MM.1S (cell line): ENCODE measurements at regions not wholly inside any gene's neighbourhood (a gene's known extent, or its start where the extent isn't known, plus 50 kb on each side); places are given as distances from the start of the nearest gene placed in this dataset.

Experiments used
- DNase-seq: peaks from one replicate; pipeline ENCODE4 v3.0.0-alpha.2; 2015
- H2AFZ ChIP-seq: fragments of 300-600 bp; sonication (generic); 2 replicates; pipeline ENCODE4 v1.6.0; 2016; ENCODE audit warnings: antibody characterized with exemption, low read length
- H3F3A ChIP-seq: fragments of 300-600 bp; sonication (generic); 2 replicates; pipeline ENCODE4 v1.6.1; 2016; ENCODE audit warnings: mild to moderate bottlenecking, antibody characterized with exemption, low read length, moderate library complexity, mixed read lengths; ENCODE audit not compliant: insufficient read depth
- H3K27ac ChIP-seq: fragments of 300-600 bp; sonication (generic); 2 replicates; pipeline ENCODE4 v1.5.1; 2016; ENCODE audit warnings: mild to moderate bottlenecking, low read length
- H3K27me3 ChIP-seq: fragments of 300-600 bp; sonication (generic); replicated peaks from 2 replicates; pipeline ENCODE4 v1.6.0; 2016; ENCODE audit warnings: low read length; ENCODE audit not compliant: insufficient read depth
- H3K36me3 ChIP-seq: fragments of 300-600 bp; sonication (generic); replicated peaks from 2 replicates; pipeline ENCODE4 v1.6.1; 2016; ENCODE audit warnings: mild to moderate bottlenecking, low read length, mixed read lengths; ENCODE audit not compliant: insufficient read depth
- H3K4me1 ChIP-seq: fragments of 300-600 bp; sonication (generic); 2 replicates; pipeline ENCODE4 v1.6.1; 2016; ENCODE audit warnings: low read length, mixed read lengths
- H3K4me2 ChIP-seq: fragments of 300-600 bp; sonication (generic); 2 replicates; pipeline ENCODE4 v1.6.0; 2016; ENCODE audit warnings: low read depth, low read length
- H3K4me3 ChIP-seq: fragments of 300-600 bp; sonication (generic); 2 replicates; pipeline ENCODE4 v1.5.1; 2016; ENCODE audit warnings: low read length, mixed read lengths
- H3K79me2 ChIP-seq: fragments of 300-600 bp; sonication (generic); 2 replicates; pipeline ENCODE4 v1.6.1; 2016; ENCODE audit warnings: mixed run types, low read length, mixed read lengths
- H3K9ac ChIP-seq: fragments of 300-600 bp; sonication (generic); 2 replicates; pipeline ENCODE4 v1.6.1; 2016; ENCODE audit warnings: low read length, mixed read lengths
- H3K9me2 ChIP-seq: fragments of 300-600 bp; sonication (generic); replicated peaks from 2 replicates; pipeline ENCODE4 v1.6.1; 2016; ENCODE audit warnings: mild to moderate bottlenecking, low read length, mixed read lengths; ENCODE audit not compliant: insufficient read depth
- H3K9me3 ChIP-seq: fragments of 300-600 bp; sonication (generic); replicated peaks from 2 replicates; pipeline ENCODE4 v1.6.1; 2016; ENCODE audit warnings: mild to moderate bottlenecking, low read length, mixed read lengths; ENCODE audit not compliant: insufficient read depth
- H4K20me1 ChIP-seq: fragments of 300-600 bp; sonication (generic); 2 replicates; pipeline ENCODE4 v1.6.1; 2016; ENCODE audit warnings: mild to moderate bottlenecking, low read length, moderate library complexity, mixed read lengths; ENCODE audit not compliant: insufficient read depth
- CTCF ChIP-seq: fragments of 300-600 bp; sonication (generic); IDR thresholded peaks from 2 replicates; pipeline ENCODE4 v1.5.1; 2016; ENCODE audit warnings: antibody characterized with exemption, low read length, mixed read lengths
- EZH2 ChIP-seq: fragments of 300-600 bp; sonication (generic); optimal IDR thresholded peaks from 2 replicates; pipeline ENCODE3; 2017; ENCODE audit warnings: low read depth, mild to moderate bottlenecking, antibody characterized with exemption, low read length, mixed read lengths
- EZH2phosphoT487 ChIP-seq: fragments of 300-600 bp; sonication (generic); IDR thresholded peaks from 2 replicates; pipeline ENCODE4 v1.6.1; 2018; ENCODE audit warnings: antibody characterized with exemption, low read length

- H3F3A ChIP-seq, result no peaks in the 10 kb centered on the region
- H3K9me3 ChIP-seq, result no peaks in the 10 kb centered on the region
- no peak overlapping the region for H2AFZ ChIP-seq
- no peak overlapping the region for H3K4me3 ChIP-seq
- DNase-seq, result no peak
- H3K4me1 ChIP-seq, result no peaks in the 10 kb centered on the region
- H3K9ac ChIP-seq, result no peak overlapping the region
- H3K4me2 ChIP-seq, result no peak overlapping the region
- H3K27ac ChIP-seq, result no peak overlapping the region
- H3K79me2 ChIP-seq, result no peaks in the 10 kb centered on the region
- H3K36me3 ChIP-seq, result no peaks in the 10 kb centered on the region
- no peak for TF ChIP-seq CTCF
- TF ChIP-seq EZH2phosphoT487, result no peak
- TF ChIP-seq EZH2, result no peak
- H4K20me1 ChIP-seq, result no peaks in the 10 kb centered on the region
- no peaks in the 10 kb centered on the region for H3K27me3 ChIP-seq
- H3K9me2 ChIP-seq, result no peaks in the 10 kb centered on the region
Measured at GRCh38 chr3:110756705-110757104, 314.9 kb upstream of the NECTIN3 start.

- H2AFZ ChIP-seq, result no peak overlapping the region
Measured at GRCh38 chr3:110758208-110758607, 313.4 kb upstream of the NECTIN3 start.

GRCh38 chr3:110767156-110767555 is 304.5 kb upstream of the NECTIN3 start:
- H2AFZ ChIP-seq, result no peak overlapping the region
- no peaks in the 10 kb centered on the region; the same call in 1 of the 2 replicates for H3F3A ChIP-seq
- H3K4me1 ChIP-seq, result peaks cover 21% of the 10 kb centered on the region
- TF ChIP-seq EZH2phosphoT487 (no peak), CTCF (no peak), EZH2 (no peak)
- H3K27ac ChIP-seq, result no peak overlapping the region
- no peaks in the 10 kb centered on the region for H3K36me3 ChIP-seq
- no peaks in the 10 kb centered on the region for H3K9me3 ChIP-seq
- no peaks in the 10 kb centered on the region for H3K79me2 ChIP-seq
- H3K9ac ChIP-seq, result no peak overlapping the region
- no peak for DNase-seq
- H3K4me2 ChIP-seq, result no peak overlapping the region
- no peaks in the 10 kb centered on the region for H4K20me1 ChIP-seq
- H3K4me3 ChIP-seq, result no peak overlapping the region
- H3K9me2 ChIP-seq, result no peaks in the 10 kb centered on the region
- no peaks in the 10 kb centered on the region for H3K27me3 ChIP-seq

More at GRCh38 chr3:110758208-110758607, 313.4 kb upstream of the NECTIN3 start:
- Histone ChIP-seq H3K4me1 (no peaks in the 10 kb centered on the region), H3K4me3 (no peak overlapping the region), H3K27me3 (no peaks in the 10 kb centered on the region), H4K20me1 (no peaks in the 10 kb centered on the region), H3K9ac (no peak overlapping the region), H3F3A (no peaks in the 10 kb centered on the region), H3K79me2 (no peaks in the 10 kb centered on the region), H3K36me3 (no peaks in the 10 kb centered on the region), H3K9me2 (no peaks in the 10 kb centered on the region), H3K4me2 (no peak overlapping the region), H3K27ac (no peak overlapping the region), H3K9me3 (no peaks in the 10 kb centered on the region)
- DNase-seq, result no peak
- TF ChIP-seq EZH2phosphoT487 (no peak), EZH2 (no peak), CTCF (no peak)
